ENCODE measurements at regions not wholly inside any gene's neighbourhood (a gene's known extent, or its start where the extent isn't known, plus 50 kb on each side); places are given as distances from the start of the nearest gene placed in this dataset.
"Not testable (repeated sequence)": the region's sequence is repeated elsewhere in the genome, so short reads cannot be mapped to it uniquely, and the experiment has no call there.

GRCh38 chr3:194251007-194251406 is 100.1 kb downstream of the CPN2 start:
- DNase-seq = no peak

GRCh38 chr3:194251461-194251860 is 99.7 kb downstream of the CPN2 start:
- DNase-seq = no peak

GRCh38 chr3:194251891-194252560 is 99.1 kb downstream of the CPN2 start:
- DNase-seq = no peak

- DNase-seq = no peak
These were observed 97.9 kb downstream of the CPN2 start for GRCh38 chr3:194253270-194253669.

GRCh38 chr3:194254040-194254439 is 97.1 kb downstream of the CPN2 start:
- DNase-seq = no peak

- DNase-seq = no peak
These were observed 95.7 kb downstream of the CPN2 start for GRCh38 chr3:194255252-194256039.

GRCh38 chr3:194256040-194256945 is 94.8 kb downstream of the CPN2 start:
- no peak for DNase-seq

GRCh38 chr3:194257151-194257621 is 93.9 kb downstream of the CPN2 start:
- DNase-seq = no peak

- no peak for DNase-seq
These were observed 93.0 kb downstream of the CPN2 start for GRCh38 chr3:194257916-194258668.

- no peak for DNase-seq
These were observed 91.0 kb downstream of the CPN2 start for GRCh38 chr3:194259982-194260766.

GRCh38 chr3:194261581-194262063 is 89.5 kb downstream of the CPN2 start:
- no peak for DNase-seq

GRCh38 chr3:194262176-194262924 is 88.8 kb downstream of the CPN2 start:
- no peak for DNase-seq

- DNase-seq = no peak
These were observed 88.2 kb downstream of the CPN2 start for GRCh38 chr3:194262925-194263305.

- DNase-seq = not testable (repeated sequence)
These were observed 86.3 kb downstream of the CPN2 start for GRCh38 chr3:194264631-194265504.

GRCh38 chr3:194265505-194265892 is 85.6 kb downstream of the CPN2 start:
- no peak for DNase-seq

GRCh38 chr3:194265996-194266964 is 84.8 kb downstream of the CPN2 start:
- no peak for DNase-seq

- no peak for DNase-seq
These were observed 83.1 kb downstream of the CPN2 start for GRCh38 chr3:194267744-194268653.
